ENCODE measurements at regions not wholly inside any gene's neighbourhood (a gene's known extent, or its start where the extent isn't known, plus 50 kb on each side); places are given as distances from the start of the nearest gene placed in this dataset.

- DNase-seq, result no peak
- no peak overlapping the region for H3K27ac ChIP-seq (ENCODE audit: low read depth, low read length)
- no peaks in the 10 kb centered on the region for H3K36me3 ChIP-seq (ENCODE audit: control insufficient read depth in 2 of 3, insufficient read depth in 3 of 3, low read length in 3 of 3)
- no peak overlapping the region for H3K4me3 Mint-ChIP-seq
- no peak overlapping the region for H3K4me3 ChIP-seq (ENCODE audit: low read length)
- peak overlapping the region in 1 of 9 donors; percentile 22 for H3K27ac Mint-ChIP-seq
- POLR2A ChIA-PET, result no interaction called here
- H3K27me3 Mint-ChIP-seq, result peaks cover 0 to 45% (median 10%) of the 10 kb centered on the region in 5 donors
- intact Hi-C loops (cut with micrococcal nuclease), result no loop called here
- CTCF ChIA-PET, result no interaction called here
- H3K36me3 Mint-ChIP-seq, result no peaks in the 10 kb centered on the region
- no peaks in the 10 kb centered on the region for H3K27me3 ChIP-seq (ENCODE audit: control insufficient read depth in 2 of 2, insufficient read depth in 2 of 2, low read length in 2 of 2)
- peaks cover 0 to 8% (median 5%) of the 10 kb centered on the region in 7 donors for H3K4me1 Mint-ChIP-seq
- peak; percentile 53 for ATAC-seq
- no peaks in the 10 kb centered on the region for H3K9me3 ChIP-seq (ENCODE audit: control insufficient read depth in 2 of 3, low read length in 3 of 3)
- H3K9me3 Mint-ChIP-seq, result no peaks in the 10 kb centered on the region
- no peaks in the 10 kb centered on the region for H3K4me1 ChIP-seq (ENCODE audit: control insufficient read depth in 2 of 2, insufficient read depth in 2 of 2, low read length in 2 of 2)
Measured at GRCh38 chr7:16975712-16976111, 93.9 kb upstream of the AGR3 start.

GRCh38 chr7:16978358-16979244, 96.8 kb upstream of the AGR3 start:
- Histone ChIP-seq H3K27me3 (ENCODE audit: control insufficient read depth in 2 of 2, insufficient read depth in 2 of 2, low read length in 2 of 2) (peaks cover 0 to 5% of the 10 kb centered on the region in 2 donors), H3K9me3 (ENCODE audit: control insufficient read depth in 2 of 3, low read length in 3 of 3) (no peaks in the 10 kb centered on the region), H3K27ac (ENCODE audit: low read depth, low read length) (no peak overlapping the region), H3K36me3 (ENCODE audit: control insufficient read depth in 2 of 3, insufficient read depth in 3 of 3, low read length in 3 of 3) (no peaks in the 10 kb centered on the region), H3K4me3 (ENCODE audit: low read length) (no peak overlapping the region), H3K4me1 (ENCODE audit: control insufficient read depth in 2 of 2, insufficient read depth in 2 of 2, low read length in 2 of 2) (no peaks in the 10 kb centered on the region)
- H3K27ac Mint-ChIP-seq, result no peak overlapping the region
- H3K27me3 Mint-ChIP-seq, result peaks cover 10 to 61% (median 19%) of the 10 kb centered on the region in 5 donors
- no peaks in the 10 kb centered on the region for H3K36me3 Mint-ChIP-seq
- no peak for ATAC-seq
- intact Hi-C loops (cut with micrococcal nuclease), result no loop called here
- H3K4me1 Mint-ChIP-seq, result peaks cover 0 to 12% (median 10%) of the 10 kb centered on the region in 7 donors
- ChIA-PET POLR2A (no interaction called here), CTCF (interaction anchor here (0.7 kb wide), 1 partner anchor 364 kb away, joined by 3 read pairs; no protein-coding TSS in a partner anchor)
- DNase-seq, result no peak
- H3K4me3 Mint-ChIP-seq, result no peak overlapping the region
- no peaks in the 10 kb centered on the region for H3K9me3 Mint-ChIP-seq

- Histone ChIP-seq H3K4me3 (ENCODE audit: low read length) (no peak overlapping the region), H3K9me3 (ENCODE audit: control insufficient read depth in 2 of 3, low read length in 3 of 3) (no peaks in the 10 kb centered on the region), H3K27me3 (ENCODE audit: control insufficient read depth in 2 of 2, insufficient read depth in 2 of 2, low read length in 2 of 2) (peaks cover 0 to 5% of the 10 kb centered on the region in 2 donors), H3K4me1 (ENCODE audit: control insufficient read depth in 2 of 2, insufficient read depth in 2 of 2, low read length in 2 of 2) (no peaks in the 10 kb centered on the region), H3K27ac (ENCODE audit: low read depth, low read length) (no peak overlapping the region), H3K36me3 (ENCODE audit: control insufficient read depth in 2 of 3, insufficient read depth in 3 of 3, low read length in 3 of 3) (no peaks in the 10 kb centered on the region)
- Mint-ChIP-seq H3K4me3 (no peak overlapping the region), H3K4me1 (peaks cover 0 to 10% (median 9%) of the 10 kb centered on the region in 7 donors), H3K27ac (no peak overlapping the region), H3K9me3 (no peaks in the 10 kb centered on the region), H3K27me3 (peaks cover 10 to 65% (median 19%) of the 10 kb centered on the region in 5 donors), H3K36me3 (no peaks in the 10 kb centered on the region)
- intact Hi-C loops (cut with micrococcal nuclease), result loop anchor here (5.0 kb wide), 2 partner anchors 162 to 217 kb away; no protein-coding TSS in a partner anchor
- ChIA-PET CTCF (no interaction called here), POLR2A (no interaction called here)
- ATAC-seq (no peak), DNase-seq (no peak)
Measured at GRCh38 chr7:16980539-16980938, 98.8 kb upstream of the AGR3 start.

GRCh38 chr7:16982640-16983350, 101.0 kb upstream of the AGR3 start:
- H3K9me3 ChIP-seq (ENCODE audit: control insufficient read depth in 2 of 3, low read length in 3 of 3), result no peaks in the 10 kb centered on the region

GRCh38 chr7:16984375-16984774, 102.6 kb upstream of the AGR3 start:
- POLR2A ChIA-PET, result no interaction called here

More at GRCh38 chr7:16982640-16983350, 101.0 kb upstream of the AGR3 start:
- Histone ChIP-seq H3K27me3 (ENCODE audit: control insufficient read depth in 2 of 2, insufficient read depth in 2 of 2, low read length in 2 of 2) (peaks cover 0 to 5% of the 10 kb centered on the region in 2 donors), H3K4me3 (ENCODE audit: low read length) (no peak overlapping the region), H3K27ac (ENCODE audit: low read depth, low read length) (no peak overlapping the region), H3K36me3 (ENCODE audit: control insufficient read depth in 2 of 3, insufficient read depth in 3 of 3, low read length in 3 of 3) (no peaks in the 10 kb centered on the region), H3K4me1 (ENCODE audit: control insufficient read depth in 2 of 2, insufficient read depth in 2 of 2, low read length in 2 of 2) (no peaks in the 10 kb centered on the region)
- Mint-ChIP-seq H3K27me3 (peaks cover 14 to 60% (median 25%) of the 10 kb centered on the region in 5 donors), H3K4me1 (peaks cover 0 to 7% (median 4%) of the 10 kb centered on the region in 7 donors), H3K27ac (peak overlapping the region in 3 of 9 donors; percentile 1 to 51 (median 26)), H3K9me3 (no peaks in the 10 kb centered on the region), H3K4me3 (no peak overlapping the region), H3K36me3 (peaks cover 0 to 3% (median 0%) of the 10 kb centered on the region in 5 donors)
- CTCF ChIA-PET, result interaction anchor here (0.6 to 2.5 kb wide), 13 partner anchors 13 to 1582 kb away, joined by 3 to 17 read pairs (median 3); no protein-coding TSS in a partner anchor
- POLR2A ChIA-PET, result no interaction called here
- peak in 6 of 9 donors; percentile 4 to 55 (median 34) for DNase-seq
- peak; percentile 74 for ATAC-seq
- intact Hi-C loops (cut with micrococcal nuclease), result loop anchor here (1.0 to 5.0 kb wide), 11 partner anchors 56 to 1363 kb away; no protein-coding TSS in a partner anchor

GRCh38 chr7:16985621-16986020, 103.8 kb upstream of the AGR3 start:
- ChIA-PET POLR2A (no interaction called here), CTCF (no interaction called here)
- Histone ChIP-seq H3K36me3 (ENCODE audit: control insufficient read depth in 2 of 3, insufficient read depth in 3 of 3, low read length in 3 of 3) (no peaks in the 10 kb centered on the region), H3K27ac (ENCODE audit: low read depth, low read length) (no peak overlapping the region), H3K4me1 (ENCODE audit: control insufficient read depth in 2 of 2, insufficient read depth in 2 of 2, low read length in 2 of 2) (no peaks in the 10 kb centered on the region), H3K4me3 (ENCODE audit: low read length) (no peak overlapping the region), H3K9me3 (ENCODE audit: control insufficient read depth in 2 of 3, low read length in 3 of 3) (no peaks in the 10 kb centered on the region), H3K27me3 (ENCODE audit: control insufficient read depth in 2 of 2, insufficient read depth in 2 of 2, low read length in 2 of 2) (peaks cover 0 to 5% of the 10 kb centered on the region in 2 donors)
- peaks cover 0 to 13% (median 4%) of the 10 kb centered on the region in 7 donors for H3K4me1 Mint-ChIP-seq
- intact Hi-C loops (cut with micrococcal nuclease), result no loop called here
- DNase-seq, result no peak
- no peak overlapping the region for H3K27ac Mint-ChIP-seq
- H3K36me3 Mint-ChIP-seq, result peaks cover 0 to 3% (median 0%) of the 10 kb centered on the region in 5 donors
- no peak for ATAC-seq
- H3K27me3 Mint-ChIP-seq, result peaks cover 15 to 49% (median 17%) of the 10 kb centered on the region in 5 donors
- H3K9me3 Mint-ChIP-seq, result no peaks in the 10 kb centered on the region
- no peak overlapping the region for H3K4me3 Mint-ChIP-seq

More at GRCh38 chr7:16984375-16984774, 102.6 kb upstream of the AGR3 start:
- Mint-ChIP-seq H3K4me1 (peaks cover 0 to 10% (median 4%) of the 10 kb centered on the region in 7 donors), H3K4me3 (no peak overlapping the region), H3K36me3 (peaks cover 0 to 3% (median 0%) of the 10 kb centered on the region in 5 donors), H3K9me3 (no peaks in the 10 kb centered on the region), H3K27me3 (peaks cover 15 to 54% (median 25%) of the 10 kb centered on the region in 5 donors), H3K27ac (no peak overlapping the region)
- intact Hi-C loops (cut with micrococcal nuclease), result loop anchor here (5.0 kb wide), 2 partner anchors 158 to 213 kb away; no protein-coding TSS in a partner anchor
- CTCF ChIA-PET, result interaction anchor here (1.9 to 2.5 kb wide), 2 partner anchors 14 to 318 kb away, joined by 5 to 17 read pairs; no protein-coding TSS in a partner anchor
- Histone ChIP-seq H3K4me1 (ENCODE audit: control insufficient read depth in 2 of 2, insufficient read depth in 2 of 2, low read length in 2 of 2) (no peaks in the 10 kb centered on the region), H3K4me3 (ENCODE audit: low read length) (no peak overlapping the region), H3K36me3 (ENCODE audit: control insufficient read depth in 2 of 3, insufficient read depth in 3 of 3, low read length in 3 of 3) (no peaks in the 10 kb centered on the region), H3K27me3 (ENCODE audit: control insufficient read depth in 2 of 2, insufficient read depth in 2 of 2, low read length in 2 of 2) (peaks cover 0 to 5% of the 10 kb centered on the region in 2 donors), H3K9me3 (ENCODE audit: control insufficient read depth in 2 of 3, low read length in 3 of 3) (no peaks in the 10 kb centered on the region), H3K27ac (ENCODE audit: low read depth, low read length) (no peak overlapping the region)
- DNase-seq (no peak), ATAC-seq (no peak)
